H9 (cell line): ENCODE measurements at regions not wholly inside any gene's neighbourhood (a gene's known extent, or its start where the extent isn't known, plus 50 kb on each side); places are given as distances from the start of the nearest gene placed in this dataset.

Experiments used
- DNase-seq: peaks from one replicate; pipeline ENCODE4 v3.0.0-alpha.2; 2017
- H2AFZ ChIP-seq: one replicate; pipeline ENCODE4 v1.6.1; 2013; ENCODE audit warnings: mild to moderate bottlenecking, low read length, control low read depth, moderate library complexity
- H2AK5ac ChIP-seq: 2 replicates; pipeline ENCODE4 v1.6.1; 2013; ENCODE audit warnings: low read length, control low read depth, mixed read lengths; ENCODE audit not compliant: insufficient read length
- H2BK120ac ChIP-seq: one replicate; pipeline ENCODE4 v1.6.1; 2013; ENCODE audit warnings: low read depth, mild to moderate bottlenecking, low read length, control low read depth, inconsistent platforms; ENCODE audit not compliant: poor library complexity, severe bottlenecking
- H2BK12ac ChIP-seq: 2 replicates; pipeline ENCODE4 v1.6.1; 2013; ENCODE audit warnings: low read length, control low read depth, mixed read lengths, low read depth; ENCODE audit not compliant: insufficient read length
- H2BK15ac ChIP-seq: 2 replicates; pipeline ENCODE4 v1.6.1; 2013; ENCODE audit warnings: low read depth, low read length, control low read depth
- H2BK20ac ChIP-seq: one replicate; pipeline ENCODE4 v1.6.1; 2013; ENCODE audit warnings: low read depth, mild to moderate bottlenecking, low read length, control low read depth, inconsistent platforms; ENCODE audit not compliant: poor library complexity, severe bottlenecking
- H2BK5ac ChIP-seq: 2 replicates; pipeline ENCODE4 v1.6.1; 2013; ENCODE audit warnings: low read length, control low read depth, mixed read lengths; ENCODE audit not compliant: insufficient read length
- H3K14ac ChIP-seq: 2 replicates; pipeline ENCODE4 v1.6.1; 2013; ENCODE audit warnings: low read length, control low read depth; ENCODE audit not compliant: insufficient read depth
- H3K18ac ChIP-seq: 2 replicates; pipeline ENCODE4 v1.6.1; 2013; ENCODE audit warnings: low read depth, mild to moderate bottlenecking, mixed read lengths, low read length, control low read depth; ENCODE audit not compliant: insufficient read length
- H3K23ac ChIP-seq: 2 replicates; pipeline ENCODE4 v1.6.1; 2013; ENCODE audit warnings: low read length, control low read depth, mixed read lengths, low read depth; ENCODE audit not compliant: insufficient read length
- H3K23me2 ChIP-seq: 2 replicates; pipeline ENCODE4 v1.6.1; 2013; ENCODE audit warnings: low read depth, mild to moderate bottlenecking, mixed read lengths, low read length, control low read depth; ENCODE audit not compliant: insufficient read length, poor library complexity, severe bottlenecking
- H3K27ac ChIP-seq: 2 replicates; pipeline ENCODE4 v1.5.1; 2013; ENCODE audit warnings: low read length, control low read depth, mixed read lengths, low read depth; ENCODE audit not compliant: insufficient read length
- H3K27me3 ChIP-seq: 2 replicates; pipeline ENCODE4 v1.6.1; 2013; ENCODE audit warnings: low read length, control low read depth, inconsistent platforms; ENCODE audit not compliant: insufficient read depth
- H3K4ac ChIP-seq: 2 replicates; pipeline ENCODE4 v1.6.1; 2013; ENCODE audit warnings: low read depth, mild to moderate bottlenecking, control low read depth, inconsistent platforms, low read length, moderate library complexity
- H3K4me1 ChIP-seq: 2 replicates; pipeline ENCODE4 v1.6.1; 2013; ENCODE audit warnings: low read length, control low read depth, inconsistent platforms; ENCODE audit not compliant: insufficient read depth
- H3K4me2 ChIP-seq: 2 replicates; pipeline ENCODE4 v1.6.1; 2013; ENCODE audit warnings: low read length, control low read depth, mixed read lengths; ENCODE audit not compliant: insufficient read length, insufficient read depth
- H3K56ac ChIP-seq: 2 replicates; pipeline ENCODE4 v1.6.1; 2013; ENCODE audit warnings: low read depth, mild to moderate bottlenecking, mixed read lengths, low read length, control low read depth; ENCODE audit not compliant: insufficient read length
- H3K79me1 ChIP-seq: 2 replicates; pipeline ENCODE4 v1.6.1; 2013; ENCODE audit warnings: low read depth, mild to moderate bottlenecking, moderate library complexity, low read length, control low read depth, inconsistent platforms; ENCODE audit not compliant: insufficient read depth, poor library complexity, severe bottlenecking
- H3K79me2 ChIP-seq: 2 replicates; pipeline ENCODE4 v1.6.1; 2013; ENCODE audit warnings: low read length, control low read depth, inconsistent platforms; ENCODE audit not compliant: insufficient read depth
- H3K9ac ChIP-seq: 2 replicates; pipeline ENCODE4 v1.6.1; 2013; ENCODE audit warnings: low read length, control low read depth, mixed read lengths; ENCODE audit not compliant: insufficient read length; ENCODE audit errors: extremely low read depth
- H3K9me3 ChIP-seq: one replicate; pipeline ENCODE4 v1.6.1; 2013; ENCODE audit warnings: low read depth, low read length, inconsistent platforms; ENCODE audit not compliant: control insufficient read depth
- H3T11ph ChIP-seq: one replicate; pipeline ENCODE4 v1.6.1; 2013; ENCODE audit warnings: mild to moderate bottlenecking, low read length, control low read depth, inconsistent platforms
- H4K20me1 ChIP-seq: one replicate; pipeline ENCODE4 v1.6.1; 2013; ENCODE audit not compliant: control insufficient read depth, insufficient read length, insufficient read depth
- H4K5ac ChIP-seq: 2 replicates; pipeline ENCODE4 v1.6.1; 2013; ENCODE audit warnings: low read depth, mild to moderate bottlenecking, mixed read lengths, low read length, control low read depth; ENCODE audit not compliant: insufficient read length
- H4K8ac ChIP-seq: replicated peaks from 2 replicates; pipeline ENCODE4 v1.6.1; 2013; ENCODE audit warnings: low read length, control low read depth, mixed read lengths, low read depth; ENCODE audit not compliant: insufficient read length
- H4K91ac ChIP-seq: 2 replicates; pipeline ENCODE4 v1.6.1; 2013; ENCODE audit warnings: low read depth, mild to moderate bottlenecking, moderate library complexity, mixed read lengths, low read length, control low read depth; ENCODE audit not compliant: insufficient read length
- H3K27ac Mint-ChIP-seq, 3 experiments: 2 replicates in 2 of 3; 3 replicates in 1 of 3; pipeline ENCODE4 v1.8.0; 2020 to 2021; ENCODE audit warnings: mixed read lengths in 3 of 3, mild to moderate bottlenecking in 1 of 3, moderate library complexity in 1 of 3
- H3K27me3 Mint-ChIP-seq: 2 replicates; pipeline ENCODE4 v1.8.0; 2021; ENCODE audit warnings: low read depth, mild to moderate bottlenecking, moderate library complexity, mixed read lengths
- H3K36me3 Mint-ChIP-seq, 3 experiments: 2 replicates in 2 of 3; 3 replicates in 1 of 3; pipeline ENCODE4 v1.8.0; 2020 to 2021; ENCODE audit warnings: low read depth in 3 of 3, mixed read lengths in 3 of 3; ENCODE audit not compliant: insufficient read depth in 1 of 3
- H3K4me1 Mint-ChIP-seq, 2 experiments: 2 replicates each; pipeline ENCODE4 v1.8.0; 2020; ENCODE audit warnings: mixed read lengths in 2 of 2
- H3K4me3 Mint-ChIP-seq, 2 experiments: 2 replicates in 1 of 2; 3 replicates in 1 of 2; pipeline ENCODE4 v1.8.0; 2020 to 2021; ENCODE audit warnings: mild to moderate bottlenecking in 2 of 2, mixed read lengths in 2 of 2, moderate library complexity in 1 of 2
- H3K9me3 Mint-ChIP-seq, 2 experiments: 2 replicates in 1 of 2; 3 replicates in 1 of 2; pipeline ENCODE4 v1.8.0; 2020; ENCODE audit warnings: mild to moderate bottlenecking in 2 of 2, mixed read lengths in 2 of 2, moderate library complexity in 1 of 2
- WGBS: extraction: QIAGEN DNeasy Blood & Tissue Kit; methylation state at CpG from one replicate; pipeline ENCODE4 v1.1.7; 2013; ENCODE audit warnings: missing lambda C conversion rate, low lambda C conversion rate, mixed read lengths; ENCODE audit not compliant: insufficient read length; ENCODE audit errors: extremely low coverage; 5-methylcytosine and 5-hydroxymethylcytosine counted together
- TF ChIP-seq, protein P1 (sequence below): fragments of 200-600 bp; sonication (generic); conservative IDR thresholded peaks from 3 replicates; pipeline ENCODE4 v1.8.0; 2021; ENCODE audit warnings: antibody characterized with exemption, mild to moderate bottlenecking

DNA sequence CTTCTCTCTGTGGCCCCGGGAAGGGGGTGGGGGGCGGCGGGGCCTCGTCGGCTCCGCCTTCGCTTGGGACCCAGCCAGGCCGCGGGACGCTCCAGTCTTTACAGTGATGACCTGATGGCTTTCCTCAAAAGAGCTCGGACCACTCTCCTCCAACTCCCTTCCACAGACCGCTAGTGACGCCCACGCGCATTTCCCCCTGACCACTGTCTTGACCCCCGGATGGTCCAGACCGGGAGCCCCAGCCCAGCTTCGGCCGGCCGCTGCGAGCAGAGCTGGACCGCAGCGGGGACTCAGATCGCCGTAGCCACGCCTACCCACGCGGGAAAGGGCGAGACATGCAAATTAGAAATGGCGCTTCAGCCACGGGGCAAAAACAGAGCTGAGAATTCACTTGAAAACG is 81.6 kb upstream of the RNU2-1 start:
- H3K23me2 ChIP-seq, result no peaks in the 10 kb centered on the region
- H3K36me3 Mint-ChIP-seq, result peaks cover 4 to 23% (median 19%) of the 10 kb centered on the region in 3 experiments

More for the DNA sequence above, 81.6 kb upstream of the RNU2-1 start:
- Histone ChIP-seq H3K79me2 (no peaks in the 10 kb centered on the region), H3T11ph (no peak overlapping the region), H3K27ac (no peak overlapping the region), H2BK15ac (no peak overlapping the region), H3K9me3 (peaks cover 6% of the 10 kb centered on the region), H3K4me1 (no peaks in the 10 kb centered on the region), H3K56ac (no peak overlapping the region), H3K14ac (no peak overlapping the region), H3K79me1 (no peaks in the 10 kb centered on the region), H3K27me3 (no peaks in the 10 kb centered on the region), H4K5ac (no peak overlapping the region), H4K91ac (no peak overlapping the region), H3K4ac (no peak overlapping the region), H4K20me1 (no peaks in the 10 kb centered on the region), H4K8ac (no peak overlapping the region), H2BK20ac (no peak overlapping the region), H2BK120ac (no peak overlapping the region), H2BK5ac (no peak overlapping the region), H3K9ac (no peak overlapping the region), H3K18ac (no peak overlapping the region), H3K23ac (no peak overlapping the region), H3K4me2 (no peak overlapping the region), H2AK5ac (no peak overlapping the region), H2BK12ac (no peak overlapping the region), H2AFZ (no peak overlapping the region)
- no peak for DNase-seq
- Mint-ChIP-seq H3K4me3 (no peak overlapping the region), H3K27ac (no peak overlapping the region), H3K9me3 (peaks cover 22 to 26% of the 10 kb centered on the region in 2 experiments), H3K27me3 (peaks cover 2% of the 10 kb centered on the region), H3K4me1 (peaks cover 3 to 10% of the 10 kb centered on the region in 2 experiments; a peak in 2 of 4 replicates)
- TF ChIP-seq, protein P1, sequence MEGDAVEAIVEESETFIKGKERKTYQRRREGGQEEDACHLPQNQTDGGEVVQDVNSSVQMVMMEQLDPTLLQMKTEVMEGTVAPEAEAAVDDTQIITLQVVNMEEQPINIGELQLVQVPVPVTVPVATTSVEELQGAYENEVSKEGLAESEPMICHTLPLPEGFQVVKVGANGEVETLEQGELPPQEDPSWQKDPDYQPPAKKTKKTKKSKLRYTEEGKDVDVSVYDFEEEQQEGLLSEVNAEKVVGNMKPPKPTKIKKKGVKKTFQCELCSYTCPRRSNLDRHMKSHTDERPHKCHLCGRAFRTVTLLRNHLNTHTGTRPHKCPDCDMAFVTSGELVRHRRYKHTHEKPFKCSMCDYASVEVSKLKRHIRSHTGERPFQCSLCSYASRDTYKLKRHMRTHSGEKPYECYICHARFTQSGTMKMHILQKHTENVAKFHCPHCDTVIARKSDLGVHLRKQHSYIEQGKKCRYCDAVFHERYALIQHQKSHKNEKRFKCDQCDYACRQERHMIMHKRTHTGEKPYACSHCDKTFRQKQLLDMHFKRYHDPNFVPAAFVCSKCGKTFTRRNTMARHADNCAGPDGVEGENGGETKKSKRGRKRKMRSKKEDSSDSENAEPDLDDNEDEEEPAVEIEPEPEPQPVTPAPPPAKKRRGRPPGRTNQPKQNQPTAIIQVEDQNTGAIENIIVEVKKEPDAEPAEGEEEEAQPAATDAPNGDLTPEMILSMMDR, result no peak
- no CpG with 5 or more reads among the region's 32 CpGs for WGBS
